ENCODE measurements at regions not wholly inside any gene's neighbourhood (a gene's known extent, or its start where the extent isn't known, plus 50 kb on each side); places are given as distances from the start of the nearest gene placed in this dataset.

DNA sequence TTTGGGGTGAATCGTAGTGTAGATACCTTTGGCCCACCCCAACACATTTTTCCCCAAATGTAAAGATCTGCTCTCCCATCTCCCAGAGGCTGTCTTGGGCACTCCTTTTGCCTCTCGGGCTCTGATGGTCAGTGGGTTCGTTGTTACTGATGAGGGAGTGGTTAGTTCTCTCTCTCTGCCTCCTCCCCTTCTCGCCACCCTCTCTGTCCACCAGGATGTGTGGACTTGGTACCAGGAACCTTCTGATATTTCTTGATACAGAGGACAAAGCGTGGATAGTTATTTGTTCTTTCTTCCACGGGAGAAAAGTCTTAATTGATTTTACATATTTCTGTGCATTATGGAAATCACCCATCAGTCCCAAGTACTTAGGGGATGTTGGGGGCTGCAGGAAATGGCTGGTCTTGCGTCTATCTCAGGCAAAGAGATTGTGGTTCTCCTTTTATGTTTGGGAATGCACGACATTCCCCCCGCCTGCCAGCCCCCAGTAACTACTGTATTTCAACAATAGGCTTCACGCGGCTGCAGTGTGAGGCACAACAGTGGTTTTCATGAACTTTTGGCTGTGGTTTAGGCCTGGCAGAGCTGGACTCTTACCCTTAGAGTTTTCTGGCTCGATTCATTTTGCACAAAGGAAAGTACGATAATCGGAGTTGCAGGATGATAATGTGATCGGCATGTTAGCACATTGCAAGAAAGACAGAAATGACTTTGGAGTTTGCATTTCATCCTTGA is 79.0 kb upstream of the ZNF536 start:
- no peaks in the 10 kb centered on the region for H4K20me1 ChIP-seq (replicated peaks in 1 of 2; ENCODE audit: control insufficient read depth in 1 of 2, insufficient read depth in 2 of 2, low read length in 2 of 2)
- no peak overlapping the region for H3K27ac ChIP-seq (ENCODE audit: low read depth, low read length)
- H2BK120ac ChIP-seq (replicated peaks; ENCODE audit: low read depth, low read length) = no peak overlapping the region
- no peak overlapping the region; the same call in 1 of the 2 replicates for H4K8ac ChIP-seq (ENCODE audit: extremely low read depth, insufficient read depth, low read length)
- H4K5ac ChIP-seq (ENCODE audit: insufficient read length, low read depth, low read length) = no peak overlapping the region
- H3K4ac ChIP-seq (replicated peaks; ENCODE audit: insufficient read length, low read depth, low read length) = no peak overlapping the region
- FAIRE-seq (no peak), DNase-seq (ENCODE audit: low read depth in 1 of 2, low spot score in 2 of 2) (no peak)
- H3K36me3 ChIP-seq (ENCODE audit: control insufficient read depth in 2 of 4, insufficient read depth in 4 of 4, low read length in 3 of 4) = no peaks in the 10 kb centered on the region
- 0 out of 7 replicates have a peak overlapping the region, but pooled peaks of 1 of the 4 experiments have one; percentile 5 for H3K9ac ChIP-seq (replicated peaks in 1 of 4; ENCODE audit: extremely low read depth in 1 of 4, low read depth in 3 of 4, low read length in 3 of 4)
- H3K56ac ChIP-seq (replicated peaks; ENCODE audit: insufficient read length, low read depth, low read length) = no peak overlapping the region
- no peaks in the 10 kb centered on the region; the same call in 1 of the 2 replicates for H3K23me2 ChIP-seq (ENCODE audit: low read depth, low read length)
- WGBS, 2 experiments (ENCODE audit: extremely low coverage in 1 of 2, insufficient coverage in 1 of 2, insufficient read length in 1 of 2, insufficient replicate concordance in 2 of 2, low coverage in 1 of 2, low lambda C conversion rate in 2 of 2, missing lambda C conversion rate in 1 of 2) = 88% methylated on average over 14 of the region's 15 CpGs; no CpG with 5 or more reads in 1 of the 2 experiments
- no peak overlapping the region for H3K4me2 ChIP-seq (ENCODE audit: insufficient read depth in 1 of 2, low read depth in 2 of 2, low read length in 2 of 2)
- H2BK15ac ChIP-seq (ENCODE audit: low read length) = no peak overlapping the region
- H3K79me1 ChIP-seq (ENCODE audit: low read depth, low read length) = no peaks in the 10 kb centered on the region
- no peak overlapping the region for H3K18ac ChIP-seq (ENCODE audit: extremely low read depth, low read length)
- H2BK12ac ChIP-seq (ENCODE audit: low read depth, low read length) = no peak overlapping the region
- no peak for TF ChIP-seq KDM4A (IDR thresholded peaks at IDR 0.05; ENCODE audit: low read depth, low read length, severe bottlenecking)
- TF ChIP-seq, protein P1, sequence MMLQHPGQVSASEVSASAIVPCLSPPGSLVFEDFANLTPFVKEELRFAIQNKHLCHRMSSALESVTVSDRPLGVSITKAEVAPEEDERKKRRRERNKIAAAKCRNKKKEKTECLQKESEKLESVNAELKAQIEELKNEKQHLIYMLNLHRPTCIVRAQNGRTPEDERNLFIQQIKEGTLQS (IDR thresholded peaks at IDR 0.05; ENCODE audit: insufficient read depth, low read depth, low read length) = no peak
- no peak overlapping the region for H3K23ac ChIP-seq (ENCODE audit: insufficient read length)
- peaks cover 0 to 3% (median 0%) of the 10 kb centered on the region in 4 experiments; a peak in 1 of 7 replicates for H3K4me1 ChIP-seq (replicated peaks in 1 of 4; ENCODE audit: control insufficient read depth in 3 of 4, insufficient read depth in 4 of 4, low read length in 3 of 4)
- H2BK20ac ChIP-seq (ENCODE audit: low read length) = no peak overlapping the region
- H4K91ac ChIP-seq (replicated peaks; ENCODE audit: insufficient read length, low read length) = no peak overlapping the region
- 0 out of 2 replicates have a peak overlapping the region, but pooled peaks have one; percentile 29 for H2AFZ ChIP-seq (ENCODE audit: low read length)
- no peak overlapping the region for H3K14ac ChIP-seq (ENCODE audit: insufficient read length)
- no peaks in the 10 kb centered on the region for H3K9me3 ChIP-seq (ENCODE audit: insufficient read depth in 2 of 2, low read depth in 1 of 2, low read length in 1 of 2)
- H2BK5ac ChIP-seq (ENCODE audit: low read depth, low read length) = no peak overlapping the region
- no peaks in the 10 kb centered on the region for H3K79me2 ChIP-seq (ENCODE audit: control insufficient read depth in 1 of 2, insufficient read depth in 2 of 2, low read length in 2 of 2)
- no peaks in the 10 kb centered on the region for H3K27me3 ChIP-seq (replicated peaks in 1 of 4; ENCODE audit: control insufficient read depth in 3 of 4, extremely low read depth in 1 of 4, insufficient read depth in 3 of 4, low read length in 3 of 4)
- POLR2A ChIA-PET (ENCODE audit: partially characterized antibody) = no interaction called here
- H2AK5ac ChIP-seq (ENCODE audit: low read depth, low read length) = no peak overlapping the region
- CTCF ChIA-PET (ENCODE audit: partially characterized antibody) = interaction anchor here (0.6 kb wide), 1 partner anchor 17 kb away, joined by 3 read pairs; no protein-coding TSS in a partner anchor
- no peak overlapping the region for H3K4me3 ChIP-seq (ENCODE audit: extremely low read depth in 1 of 4, insufficient read depth in 2 of 4, low read depth in 3 of 4, low read length in 4 of 4)

Measured in H1 (cell line).